Stimulated activated CD4-positive, alpha-beta T cell treated with anti-CD3 and anti-CD28 coated beads, Interleukin-12 subunit alpha, Interleukin-12 subunit beta, amount 100 ng/mL, for 24 hours (primary cell): ENCODE measurements at regions not wholly inside any gene's neighbourhood (a gene's known extent, or its start where the extent isn't known, plus 50 kb on each side); places are given as distances from the start of the nearest gene placed in this dataset.

Experiments
- DNase-seq, 2 experiments: peaks; one replicate each; pipeline ENCODE4 v3.0.0-alpha.2; 2020; ENCODE audit warnings: low read depth in 2 of 2

DNA sequence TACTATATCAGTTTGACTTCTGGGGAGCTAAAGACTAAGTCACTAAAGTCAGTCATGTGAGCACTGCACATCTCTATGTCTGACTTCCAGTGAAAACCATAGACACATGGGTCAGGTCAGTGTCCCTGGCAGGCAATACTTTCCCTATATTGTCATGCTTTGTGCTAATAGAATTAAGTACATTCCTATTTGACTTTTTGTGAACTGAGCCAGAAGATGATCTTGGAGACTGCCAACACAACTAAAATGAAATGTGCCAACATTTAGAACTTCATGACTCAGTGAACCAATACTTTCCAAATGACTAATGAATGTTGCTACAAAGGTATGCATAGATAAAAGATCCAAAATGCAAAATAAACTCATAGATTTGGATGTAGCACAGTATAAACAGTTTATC, 820.8 kb upstream of the FAM98A start:
- DNase-seq: no peak

DNA sequence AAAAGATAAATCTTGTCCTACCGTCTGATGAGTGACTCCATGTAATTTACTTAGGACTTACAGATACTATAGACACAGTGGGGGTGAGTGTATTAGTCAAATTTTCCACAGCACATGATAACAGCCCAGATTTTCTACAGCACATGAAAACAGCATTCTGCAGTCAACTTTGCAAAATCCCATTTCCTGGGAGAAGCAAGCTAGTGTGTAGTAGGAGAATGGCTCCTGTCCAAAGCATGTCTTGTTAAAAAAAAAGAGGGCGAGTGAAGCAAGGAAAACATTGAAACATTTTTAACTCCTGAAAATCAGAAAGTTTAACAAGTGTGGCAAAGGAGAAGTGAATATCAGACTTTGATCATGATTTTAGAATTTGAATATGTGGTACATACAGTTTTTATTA, 817.8 kb upstream of the FAM98A start:
- no peak for DNase-seq

GRCh38 chr2:34414856-34415255, 815.8 kb upstream of the FAM98A start:
- DNase-seq: no peak

DNA sequence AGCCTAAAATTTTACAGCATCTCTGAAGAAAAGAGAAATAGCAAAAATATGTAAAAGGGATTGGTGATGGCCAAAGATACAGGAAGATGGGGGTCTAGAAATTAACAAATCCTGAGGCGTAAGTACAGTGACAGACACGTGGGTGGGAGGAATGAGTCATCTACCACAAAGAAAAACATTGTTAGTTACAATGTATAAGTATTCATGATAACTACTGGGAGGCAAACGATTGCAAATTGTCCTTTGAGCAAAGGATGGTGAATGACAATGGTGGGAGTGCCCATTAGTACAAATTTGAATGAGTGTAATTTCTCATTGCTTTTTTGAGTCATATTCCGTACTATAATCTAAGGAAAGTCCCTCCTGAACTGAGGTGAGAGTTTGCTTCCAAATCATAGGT, 809.0 kb upstream of the FAM98A start:
- DNase-seq: no peak

- no peak for DNase-seq
Observed at GRCh38 chr2:34403512-34403911, 804.4 kb upstream of the FAM98A start.

DNA sequence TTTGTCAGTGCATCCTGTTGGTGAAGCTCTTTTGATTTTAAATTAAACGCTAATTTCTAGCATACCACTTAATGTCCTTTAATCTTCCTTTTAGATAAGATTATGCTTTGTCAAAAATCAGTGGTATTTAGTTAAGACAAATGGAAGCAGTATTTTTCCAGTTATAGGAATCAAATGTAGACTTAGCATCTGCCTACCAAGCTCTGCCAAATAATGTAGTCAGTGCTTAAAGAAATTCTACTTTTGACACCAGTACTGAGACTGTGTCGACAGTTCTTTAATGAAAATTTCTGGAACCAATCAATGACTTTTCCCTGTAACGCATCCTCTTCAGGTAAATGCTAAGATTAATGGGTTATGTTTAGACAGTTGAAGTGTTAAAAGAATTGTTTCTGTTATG, 803.3 kb upstream of the FAM98A start:
- no peak for DNase-seq

DNA sequence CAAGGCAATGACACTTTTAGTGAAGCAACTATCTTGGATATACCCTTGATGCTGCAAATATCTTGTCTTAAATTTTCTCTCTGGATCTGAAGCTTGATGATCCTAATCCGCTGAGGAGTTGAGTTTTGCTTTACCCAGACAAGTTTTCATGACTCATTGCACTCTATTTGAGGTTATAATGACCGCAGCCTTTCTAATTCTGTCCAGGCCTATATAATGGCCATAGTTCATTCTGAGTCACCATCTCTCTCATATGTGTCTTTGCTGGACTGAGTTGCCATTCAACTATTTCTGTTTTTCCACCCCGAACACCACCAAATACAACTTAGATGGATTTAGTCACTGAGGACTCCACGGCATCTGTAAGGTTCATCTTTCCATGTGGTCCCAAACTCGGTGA, 802.1 kb upstream of the FAM98A start:
- no peak for DNase-seq

- DNase-seq: no peak
Observed at GRCh38 chr2:34388446-34388845, 789.3 kb upstream of the FAM98A start.

DNA sequence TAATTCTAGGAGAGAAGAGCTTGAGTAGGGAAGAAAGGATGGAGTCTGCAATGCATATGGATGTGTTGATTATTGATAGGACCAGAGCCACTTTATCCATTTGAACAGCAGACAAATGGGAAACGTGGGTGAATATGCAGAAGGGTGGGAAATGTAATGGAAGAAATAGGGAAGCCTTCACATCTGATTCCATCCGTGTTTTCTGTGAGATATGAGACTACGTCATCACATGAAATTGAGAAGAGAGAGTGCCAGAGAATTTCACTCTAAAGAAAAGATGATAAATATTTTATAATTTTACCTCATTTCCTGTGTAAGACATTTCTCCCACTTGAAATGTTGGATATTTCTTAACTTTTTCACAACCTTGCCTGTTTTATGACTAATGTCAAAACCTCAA, 788.4 kb upstream of the FAM98A start:
- no peak for DNase-seq

GRCh38 chr2:34379586-34379985, 780.5 kb upstream of the FAM98A start:
- no peak for DNase-seq

DNA sequence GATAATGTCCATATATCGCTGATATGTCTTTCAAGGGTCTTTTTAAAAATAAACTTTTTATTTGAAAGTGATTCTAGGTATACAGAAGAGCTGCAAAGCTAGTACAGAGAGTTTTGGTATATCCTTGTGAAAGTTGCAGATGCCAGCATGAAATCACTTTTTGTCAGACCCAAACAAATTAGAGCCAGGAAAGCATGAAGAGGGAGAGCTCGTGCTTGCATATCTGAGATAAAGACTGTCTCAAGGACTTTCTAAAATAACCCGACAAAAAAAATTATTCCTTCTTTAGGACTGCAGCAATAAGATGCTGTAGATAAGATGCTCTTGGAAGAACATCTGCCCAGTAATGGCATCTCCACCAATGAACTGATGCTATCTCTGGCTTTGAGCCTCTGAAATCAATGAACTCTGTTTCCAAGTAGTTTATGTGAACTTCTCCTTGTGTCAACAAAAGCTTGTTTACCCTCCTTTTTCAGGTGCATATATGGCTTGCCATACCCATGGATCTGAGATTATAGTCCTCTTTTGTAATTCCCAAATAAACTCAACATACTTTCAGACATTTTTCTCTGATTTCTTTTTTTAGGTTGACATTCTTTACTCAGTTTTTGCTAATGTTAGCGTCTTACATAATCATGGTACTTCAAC, 774.6 kb upstream of the FAM98A start:
- no peak for DNase-seq

DNA sequence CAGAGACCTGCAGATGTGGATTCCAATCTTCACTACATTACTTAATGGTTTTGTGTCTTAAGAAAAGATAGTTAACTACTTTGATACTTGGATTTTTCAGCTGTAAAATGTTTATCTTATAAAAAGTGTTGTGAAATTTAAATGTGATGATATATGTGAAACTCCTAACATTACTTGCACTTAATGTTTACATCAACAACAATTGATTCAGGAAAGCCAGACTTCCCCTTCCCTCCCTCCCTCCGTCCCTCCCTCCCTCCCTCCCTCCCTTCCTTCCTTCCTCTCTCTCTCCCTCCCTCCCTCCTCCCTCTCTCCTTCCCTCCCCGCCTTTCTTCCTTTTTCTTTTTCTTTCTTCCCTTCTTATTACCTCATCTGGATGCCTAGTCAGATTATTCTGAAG, 773.9 kb upstream of the FAM98A start:
- DNase-seq: no peak

DNA sequence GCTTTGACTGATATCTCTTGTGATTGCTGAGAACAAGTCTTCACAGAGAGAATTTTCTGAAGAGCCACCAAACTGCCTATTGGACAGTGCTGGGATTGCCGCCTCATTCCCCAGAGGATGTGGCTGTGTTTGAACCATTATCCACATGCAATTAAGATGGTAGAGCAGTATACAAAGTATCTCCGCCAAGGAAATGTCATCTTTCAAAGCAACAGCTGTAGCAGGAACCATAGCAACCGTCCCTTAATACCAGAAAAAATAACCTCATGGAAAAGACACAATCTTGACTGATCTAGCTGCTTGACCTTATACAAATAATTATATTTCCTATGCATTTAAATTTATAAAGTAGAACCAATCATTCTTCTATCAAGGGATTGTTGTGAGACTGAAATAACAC, 772.6 kb upstream of the FAM98A start:
- no peak for DNase-seq

- no peak for DNase-seq
Observed at GRCh38 chr2:34368304-34368703, 769.2 kb upstream of the FAM98A start.

DNA sequence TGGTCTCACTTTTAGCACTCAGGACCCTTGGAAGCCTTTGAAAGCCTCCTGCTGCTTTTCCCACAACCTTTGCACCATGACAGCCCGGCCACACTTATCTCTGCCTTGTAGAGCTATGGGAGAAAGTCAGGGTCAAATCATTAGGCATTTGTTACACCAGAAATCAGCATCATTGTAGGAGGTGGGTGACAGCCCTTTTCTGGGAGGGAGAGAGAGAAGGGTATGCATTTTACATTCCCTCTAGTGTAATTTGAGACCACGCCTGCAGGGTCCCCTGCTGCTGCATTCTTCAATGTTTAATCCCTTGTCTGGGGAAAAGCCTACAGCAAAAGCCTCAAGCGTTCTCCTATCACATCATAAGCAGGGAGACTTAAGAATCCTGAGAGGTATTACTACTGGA, 766.8 kb upstream of the FAM98A start:
- DNase-seq: no peak

- no peak for DNase-seq
Observed at GRCh38 chr2:34365512-34365911, 766.4 kb upstream of the FAM98A start.

DNA sequence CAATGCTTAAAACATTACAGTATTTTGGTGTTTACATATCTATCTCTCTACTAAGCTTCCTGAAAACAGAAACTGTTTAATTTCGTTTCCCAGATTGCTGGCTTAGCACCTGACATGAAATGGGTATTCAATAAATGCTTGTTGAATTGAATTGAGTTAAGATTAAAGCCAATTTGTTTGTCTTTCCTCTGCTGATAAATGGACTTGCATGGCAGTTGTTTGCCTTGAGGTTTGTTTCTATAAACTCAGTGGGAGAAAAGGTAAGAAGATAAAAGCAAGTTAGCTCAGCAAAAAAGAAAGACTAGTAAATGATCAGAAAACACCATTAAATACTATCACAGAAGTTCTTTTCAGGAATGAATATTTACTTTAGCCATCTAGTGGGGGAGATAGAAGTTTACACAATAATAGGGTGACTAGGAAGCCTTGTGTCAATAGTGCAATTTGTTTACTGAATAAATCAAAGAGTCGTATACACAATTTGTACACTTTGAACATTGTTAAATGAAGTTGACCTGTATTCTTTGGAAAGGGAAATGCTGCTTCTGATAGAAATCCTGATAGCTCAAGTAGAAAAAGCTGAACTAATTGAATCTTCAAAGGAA, 754.5 kb upstream of the FAM98A start:
- DNase-seq: no peak

- no peak for DNase-seq
Observed at GRCh38 chr2:34349527-34349926, 750.4 kb upstream of the FAM98A start.

GRCh38 chr2:34345030-34345429, 745.9 kb upstream of the FAM98A start:
- DNase-seq: no peak

- DNase-seq: no peak
Observed at GRCh38 chr2:34340307-34340706, 741.2 kb upstream of the FAM98A start.

- DNase-seq: no peak
Observed at GRCh38 chr2:34337735-34338134, 738.6 kb upstream of the FAM98A start.

GRCh38 chr2:34332813-34333212, 733.7 kb upstream of the FAM98A start:
- DNase-seq: no peak

- no peak for DNase-seq
Observed at GRCh38 chr2:34320056-34320455, 721.0 kb upstream of the FAM98A start.

GRCh38 chr2:34317797-34318196, 718.7 kb upstream of the FAM98A start:
- DNase-seq: no peak
